HEK293T (cell line): ENCODE measurements at regions not wholly inside any gene's neighbourhood (a gene's known extent, or its start where the extent isn't known, plus 50 kb on each side); places are given as distances from the start of the nearest gene placed in this dataset.

Experiments used
- ELF4 ChIP-seq: fragments of 450-650 bp; IDR thresholded peaks from 2 replicates; pipeline ENCODE4 v1.6.1; 2017; ENCODE audit warnings: antibody characterized with exemption
- FOXA1 ChIP-seq: fragments of 450-650 bp; IDR thresholded peaks from 2 replicates; pipeline ENCODE4 v1.6.1; 2016; ENCODE audit warnings: mild to moderate bottlenecking
- FOXM1 ChIP-seq: fragments of 450-650 bp; IDR thresholded peaks from 2 replicates; pipeline ENCODE4 v1.6.1; 2017; ENCODE audit warnings: mild to moderate bottlenecking, borderline replicate concordance
- L3MBTL2 ChIP-seq: fragments of 450-650 bp; conservative IDR thresholded peaks from 2 replicates; pipeline ENCODE4 v1.6.1; 2016; ENCODE audit warnings: mild to moderate bottlenecking
- PKNOX1 ChIP-seq: fragments of 450-650 bp; IDR thresholded peaks from 2 replicates; pipeline ENCODE4 v1.6.1; 2016
- SP1 ChIP-seq: fragments of 450-650 bp; IDR thresholded peaks from 2 replicates; pipeline ENCODE4 v1.6.1; 2017
- SUZ12 ChIP-seq: fragments of 450-650 bp; IDR thresholded peaks from 2 replicates; pipeline ENCODE4 v1.6.1; 2016; ENCODE audit warnings: mild to moderate bottlenecking
- TARDBP ChIP-seq: fragments of 450-650 bp; IDR thresholded peaks from 2 replicates; pipeline ENCODE4 v1.6.1; 2016

- TF ChIP-seq ELF4: no peak
- no peak for TF ChIP-seq SP1
- TF ChIP-seq L3MBTL2: no peak
- no peak for TF ChIP-seq PKNOX1
- TF ChIP-seq FOXM1: no peak
- no peak for TF ChIP-seq TARDBP
- TF ChIP-seq SUZ12: no peak
- no peak for TF ChIP-seq FOXA1
Measured at GRCh38 chr14:103205541-103205906, 82.3 kb downstream of the TNFAIP2 start.
